ENCODE measurements at regions not wholly inside any gene's neighbourhood (a gene's known extent, or its start where the extent isn't known, plus 50 kb on each side); places are given as distances from the start of the nearest gene placed in this dataset.
"Not testable (repeated sequence)": the region's sequence is repeated elsewhere in the genome, so short reads cannot be mapped to it uniquely, and the experiment has no call there.

GRCh38 chr6:144493035-144493910, 208.1 kb downstream of the UTRN start:
- Histone ChIP-seq H3K9me3 (replicated peaks; ENCODE audit: insufficient read depth, low read length) (no peaks in the 10 kb centered on the region), H3K4me2 (ENCODE audit: low read depth, low read length) (no peak overlapping the region), H3K79me2 (ENCODE audit: low read length) (no peaks in the 10 kb centered on the region), H3K9ac (ENCODE audit: low read length) (no peak overlapping the region), H3K4me1 (ENCODE audit: low read length) (no peaks in the 10 kb centered on the region), H3K9me2 (replicated peaks; ENCODE audit: insufficient read depth, low read length) (no peaks in the 10 kb centered on the region), H3K27me3 (replicated peaks; ENCODE audit: insufficient read depth, low read length) (no peaks in the 10 kb centered on the region), H3F3A (ENCODE audit: insufficient read depth, low read length) (no peaks in the 10 kb centered on the region), H3K4me3 (ENCODE audit: low read length) (no peak overlapping the region), H3K27ac (ENCODE audit: low read length) (no peak overlapping the region), H2AFZ (ENCODE audit: low read length) (no peak overlapping the region), H4K20me1 (ENCODE audit: insufficient read depth, low read length) (no peaks in the 10 kb centered on the region), H3K36me3 (replicated peaks; ENCODE audit: insufficient read depth, low read length) (no peaks in the 10 kb centered on the region)
- no peak for TF ChIP-seq CTCF (IDR thresholded peaks at IDR 0.05; ENCODE audit: low read length)
- no peak for TF ChIP-seq EZH2 (optimal IDR thresholded peaks at IDR 0.05; ENCODE audit: low read depth, low read length)
- TF ChIP-seq EZH2phosphoT487 (IDR thresholded peaks at IDR 0.05; ENCODE audit: low read length) = no peak
- DNase-seq = no peak

- H3K4me2 ChIP-seq (ENCODE audit: low read depth, low read length); DNase-seq; H3K79me2 ChIP-seq (ENCODE audit: low read length); H3K4me1 ChIP-seq (ENCODE audit: low read length); H3K27ac ChIP-seq (ENCODE audit: low read length); H3K9me2 ChIP-seq (replicated peaks; ENCODE audit: insufficient read depth, low read length); H3K27me3 ChIP-seq (replicated peaks; ENCODE audit: insufficient read depth, low read length); H3K4me3 ChIP-seq (ENCODE audit: low read length); H4K20me1 ChIP-seq (ENCODE audit: insufficient read depth, low read length); H3K9ac ChIP-seq (ENCODE audit: low read length); H3K36me3 ChIP-seq (replicated peaks; ENCODE audit: insufficient read depth, low read length); H3K9me3 ChIP-seq (replicated peaks; ENCODE audit: insufficient read depth, low read length); H2AFZ ChIP-seq (ENCODE audit: low read length); H3F3A ChIP-seq (ENCODE audit: insufficient read depth, low read length): not testable (repeated sequence)
Observed at GRCh38 chr6:144495076-144495475, 209.9 kb downstream of the UTRN start.

- no peak overlapping the region for H3K4me2 ChIP-seq (ENCODE audit: low read depth, low read length)
- H3K36me3 ChIP-seq (replicated peaks; ENCODE audit: insufficient read depth, low read length) = no peaks in the 10 kb centered on the region
- no peaks in the 10 kb centered on the region for H3K27me3 ChIP-seq (replicated peaks; ENCODE audit: insufficient read depth, low read length)
- no peaks in the 10 kb centered on the region for H3K4me1 ChIP-seq (ENCODE audit: low read length)
- no peak overlapping the region for H3K9ac ChIP-seq (ENCODE audit: low read length)
- no peaks in the 10 kb centered on the region for H3K9me3 ChIP-seq (replicated peaks; ENCODE audit: insufficient read depth, low read length)
- H2AFZ ChIP-seq (ENCODE audit: low read length) = no peak overlapping the region
- TF ChIP-seq EZH2phosphoT487 (IDR thresholded peaks at IDR 0.05; ENCODE audit: low read length) = no peak
- no peak for TF ChIP-seq CTCF (IDR thresholded peaks at IDR 0.05; ENCODE audit: low read length)
- no peak for TF ChIP-seq EZH2 (optimal IDR thresholded peaks at IDR 0.05; ENCODE audit: low read depth, low read length)
- no peaks in the 10 kb centered on the region for H3K79me2 ChIP-seq (ENCODE audit: low read length)
- H3K4me3 ChIP-seq (ENCODE audit: low read length) = no peak overlapping the region
- H3K9me2 ChIP-seq (replicated peaks; ENCODE audit: insufficient read depth, low read length) = no peaks in the 10 kb centered on the region
- H3F3A ChIP-seq (ENCODE audit: insufficient read depth, low read length) = no peaks in the 10 kb centered on the region
- H3K27ac ChIP-seq (ENCODE audit: low read length) = no peak overlapping the region
- H4K20me1 ChIP-seq (ENCODE audit: insufficient read depth, low read length) = no peaks in the 10 kb centered on the region
- no peak for DNase-seq
Observed at GRCh38 chr6:144497650-144498049, 212.5 kb downstream of the UTRN start.

DNA sequence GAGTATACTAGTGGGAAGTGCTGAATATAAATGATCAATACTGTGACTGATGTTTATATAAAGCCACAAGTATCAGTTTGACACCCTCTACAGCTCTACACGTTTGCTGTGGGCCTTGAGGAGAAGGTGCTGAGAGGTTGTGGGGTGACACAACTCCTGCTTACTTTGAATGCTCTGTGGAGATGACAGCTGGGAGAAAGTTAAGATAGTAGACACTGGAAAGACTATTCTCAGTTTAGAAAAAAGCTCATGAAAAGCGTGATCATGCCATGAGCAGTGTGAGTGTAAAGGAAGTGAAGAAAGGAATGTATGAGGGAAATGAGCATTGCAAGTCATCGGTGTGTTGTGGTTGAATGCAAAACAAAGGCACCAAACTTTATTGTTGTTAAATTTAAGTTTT, 215.8 kb downstream of the UTRN start:
- no peaks in the 10 kb centered on the region for H3K36me3 ChIP-seq (replicated peaks; ENCODE audit: insufficient read depth, low read length)
- no peak overlapping the region for H3K9ac ChIP-seq (ENCODE audit: low read length)
- no peak overlapping the region for H3K4me3 ChIP-seq (ENCODE audit: low read length)
- H3F3A ChIP-seq (ENCODE audit: insufficient read depth, low read length) = no peaks in the 10 kb centered on the region
- H3K27ac ChIP-seq (ENCODE audit: low read length) = no peak overlapping the region
- H3K79me2 ChIP-seq (ENCODE audit: low read length) = no peaks in the 10 kb centered on the region
- no peak overlapping the region for H3K4me2 ChIP-seq (ENCODE audit: low read depth, low read length)
- no peaks in the 10 kb centered on the region for H3K9me2 ChIP-seq (replicated peaks; ENCODE audit: insufficient read depth, low read length)
- no peaks in the 10 kb centered on the region for H3K27me3 ChIP-seq (replicated peaks; ENCODE audit: insufficient read depth, low read length)
- no peak overlapping the region for H2AFZ ChIP-seq (ENCODE audit: low read length)
- DNase-seq = no peak
- no peaks in the 10 kb centered on the region for H4K20me1 ChIP-seq (ENCODE audit: insufficient read depth, low read length)
- TF ChIP-seq EZH2 (optimal IDR thresholded peaks at IDR 0.05; ENCODE audit: low read depth, low read length) = no peak
- TF ChIP-seq EZH2phosphoT487 (IDR thresholded peaks at IDR 0.05; ENCODE audit: low read length) = no peak
- TF ChIP-seq CTCF (IDR thresholded peaks at IDR 0.05; ENCODE audit: low read length) = no peak
- no peaks in the 10 kb centered on the region for H3K4me1 ChIP-seq (ENCODE audit: low read length)
- no peaks in the 10 kb centered on the region for H3K9me3 ChIP-seq (replicated peaks; ENCODE audit: insufficient read depth, low read length)

DNA sequence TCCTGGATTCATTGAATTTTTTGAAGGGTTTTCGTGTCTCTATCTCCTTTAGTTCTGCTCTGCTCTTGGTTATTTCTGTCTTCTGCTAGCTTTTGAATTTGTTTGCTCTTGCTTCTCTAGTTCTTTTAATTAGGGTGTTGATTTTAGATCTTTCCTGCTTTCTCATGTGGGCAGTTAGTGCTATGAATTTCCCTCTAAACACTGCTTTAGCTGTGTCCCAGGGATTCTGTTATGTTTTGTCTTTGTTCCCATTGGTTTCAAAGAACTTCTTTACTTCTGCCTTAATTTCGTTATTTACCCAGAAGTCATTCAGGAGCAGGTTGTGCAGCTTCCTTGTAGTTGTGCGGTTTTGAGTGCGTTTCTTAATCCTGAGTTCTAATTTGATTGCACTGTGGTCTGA, 220.1 kb downstream of the UTRN start:
- DNase-seq; H4K20me1 ChIP-seq (ENCODE audit: insufficient read depth, low read length); H3K79me2 ChIP-seq (ENCODE audit: low read length); H3K36me3 ChIP-seq (replicated peaks; ENCODE audit: insufficient read depth, low read length); H3K4me1 ChIP-seq (ENCODE audit: low read length); H2AFZ ChIP-seq (ENCODE audit: low read length); H3K9me2 ChIP-seq (replicated peaks; ENCODE audit: insufficient read depth, low read length); H3K9ac ChIP-seq (ENCODE audit: low read length); H3K9me3 ChIP-seq (replicated peaks; ENCODE audit: insufficient read depth, low read length); H3K4me2 ChIP-seq (ENCODE audit: low read depth, low read length); H3K4me3 ChIP-seq (ENCODE audit: low read length); H3F3A ChIP-seq (ENCODE audit: insufficient read depth, low read length); H3K27ac ChIP-seq (ENCODE audit: low read length); H3K27me3 ChIP-seq (replicated peaks; ENCODE audit: insufficient read depth, low read length): not testable (repeated sequence)
